NOMO-1 treated with DMSO at 0.1 percent for 48 hours (cell line): ENCODE measurements at regions not wholly inside any gene's neighbourhood (a gene's known extent, or its start where the extent isn't known, plus 50 kb on each side); places are given as distances from the start of the nearest gene placed in this dataset.
A peak's percentile ranks its signal among the peaks of the same experiment; 100 is the strongest.
"Not testable (repeated sequence)": the region's sequence is repeated elsewhere in the genome, so short reads cannot be mapped to it uniquely, and the experiment has no call there.

Experiments
- DNase-seq: peaks from one replicate; lab custom pipeline; 2025; ENCODE audit not compliant: unreplicated experiment; lab: John Stamatoyannopoulos, UW

GRCh38 chr15:72866866-72867616, 83.5 kb upstream of the ADPGK start:
- DNase-seq, result no peak

- no peak for DNase-seq
Observed at GRCh38 chr15:72866182-72866581, 82.6 kb upstream of the ADPGK start.

- DNase-seq, result no peak
Observed at GRCh38 chr15:72865486-72865885, 81.9 kb upstream of the ADPGK start.

- no peak for DNase-seq
Observed at GRCh38 chr15:72864681-72865080, 81.1 kb upstream of the ADPGK start.

- no peak for DNase-seq
Observed at GRCh38 chr15:72861354-72861910, 77.9 kb upstream of the ADPGK start.

GRCh38 chr15:72859757-72860145, 76.2 kb upstream of the ADPGK start:
- DNase-seq, result no peak

- no peak for DNase-seq
Observed at GRCh38 chr15:72859017-72859756, 75.6 kb upstream of the ADPGK start.

- DNase-seq, result no peak
Observed at GRCh38 chr15:72858205-72858604, 74.6 kb upstream of the ADPGK start.

- DNase-seq, result no peak
Observed at GRCh38 chr15:72857331-72858063, 73.9 kb upstream of the ADPGK start.

GRCh38 chr15:72856549-72857040, 73.0 kb upstream of the ADPGK start:
- no peak for DNase-seq

- no peak for DNase-seq
Observed at GRCh38 chr15:72855791-72856190, 72.2 kb upstream of the ADPGK start.

GRCh38 chr15:72852273-72852672, 68.7 kb upstream of the ADPGK start:
- no peak for DNase-seq

- DNase-seq, result no peak
Observed at GRCh38 chr15:72851586-72851985, 68.0 kb upstream of the ADPGK start.

- no peak for DNase-seq
Observed at GRCh38 chr15:72850833-72851232, 67.3 kb upstream of the ADPGK start.

GRCh38 chr15:72847806-72848205, 64.2 kb upstream of the ADPGK start:
- no peak for DNase-seq

GRCh38 chr15:72847033-72847432, 63.5 kb upstream of the ADPGK start:
- DNase-seq, result no peak

GRCh38 chr15:72845981-72846383, 62.4 kb upstream of the ADPGK start:
- no peak for DNase-seq

- DNase-seq, result no peak
Observed at GRCh38 chr15:72844067-72844466, 60.5 kb upstream of the ADPGK start.

- DNase-seq, result not testable (repeated sequence)
Observed at GRCh38 chr15:72843340-72843739, 59.8 kb upstream of the ADPGK start.

GRCh38 chr15:72840114-72840513, 56.6 kb upstream of the ADPGK start:
- no peak for DNase-seq

GRCh38 chr15:72838311-72838731, 54.8 kb upstream of the ADPGK start:
- DNase-seq, result peak; percentile 92
